Neutrophil (primary cell): ENCODE measurements at regions not wholly inside any gene's neighbourhood (a gene's known extent, or its start where the extent isn't known, plus 50 kb on each side); places are given as distances from the start of the nearest gene placed in this dataset.
"Not testable (repeated sequence)": the region's sequence is repeated elsewhere in the genome, so short reads cannot be mapped to it uniquely, and the experiment has no call there.

Experiments
- H3K27ac ChIP-seq: fragments of 200-600 bp; sonication (generic); 2 replicates; pipeline ENCODE4 v1.5.1; 2016; ENCODE audit warnings: mild to moderate bottlenecking, moderate library complexity
- H3K27me3 ChIP-seq: fragments of 200-600 bp; sonication (generic); 2 replicates; pipeline ENCODE4 v1.6.0; 2016; ENCODE audit warnings: mild to moderate bottlenecking
- H3K36me3 ChIP-seq: fragments of 200-600 bp; sonication (generic); 2 replicates; pipeline ENCODE4 v1.5.1; 2017
- H3K4me1 ChIP-seq, 2 experiments: fragments of 200-600 bp in 1 of 2; sonication (generic) in 1 of 2; 1 replicate in 1 of 2; 2 replicates in 1 of 2; pipeline versions ENCODE4 v1.5.1 to v1.6.1; 2013 to 2016; ENCODE audit warnings: low read depth in 1 of 2, low read length in 1 of 2, mild to moderate bottlenecking in 1 of 2, moderate library complexity in 1 of 2; ENCODE audit not compliant: control insufficient read depth in 1 of 2, insufficient read depth in 1 of 2
- H3K4me3 ChIP-seq, 2 experiments: fragments of 200-600 bp in 1 of 2; sonication (generic) in 1 of 2; 1 replicate in 1 of 2; 2 replicates in 1 of 2; pipeline ENCODE4 v1.5.1; 2013 to 2016; ENCODE audit warnings: low read depth in 1 of 2, low read length in 1 of 2, mild to moderate bottlenecking in 1 of 2, moderate library complexity in 1 of 2
- H3K9me3 ChIP-seq: fragments of 200-600 bp; sonication (generic); 2 replicates; pipeline ENCODE4 v1.5.1; 2016
- CTCF ChIP-seq: fragments of 200-600 bp; sonication (generic); IDR thresholded peaks from 2 replicates; pipeline ENCODE4 v1.5.1; 2016; ENCODE audit warnings: antibody characterized with exemption

DNA sequence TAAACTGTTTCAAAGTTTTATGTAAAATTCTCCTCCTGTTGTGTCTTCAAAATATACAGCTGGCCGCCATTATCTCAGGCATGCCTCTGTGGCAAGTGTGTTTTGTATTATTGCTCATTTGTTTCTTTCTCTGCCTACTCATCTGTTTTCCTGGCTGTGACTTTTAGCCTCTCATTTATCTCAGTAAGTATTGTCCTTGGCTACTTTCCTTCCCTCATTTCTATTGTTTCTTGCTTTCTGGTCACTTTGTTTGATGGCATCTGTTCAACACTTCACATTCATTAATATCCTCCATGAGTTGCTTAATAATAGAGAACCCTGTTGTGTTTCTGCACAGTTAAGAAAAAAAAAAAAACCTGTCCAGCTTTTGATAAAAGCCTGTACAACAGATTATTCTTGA is 869.4 kb downstream of the PCDH17 start:
- no peaks in the 10 kb centered on the region for H3K36me3 ChIP-seq
- no peak overlapping the region for H3K27ac ChIP-seq
- no peak overlapping the region for H3K4me3 ChIP-seq
- H3K4me1 ChIP-seq: no peaks in the 10 kb centered on the region
- no peaks in the 10 kb centered on the region for H3K27me3 ChIP-seq
- no peaks in the 10 kb centered on the region for H3K9me3 ChIP-seq
- no peak for TF ChIP-seq CTCF

GRCh38 chr13:58504202-58504700 is 872.7 kb downstream of the PCDH17 start:
- H3K27ac ChIP-seq, H3K9me3 ChIP-seq, H3K27me3 ChIP-seq, H3K36me3 ChIP-seq, H3K4me3 ChIP-seq, H3K4me1 ChIP-seq: not testable (repeated sequence)

DNA sequence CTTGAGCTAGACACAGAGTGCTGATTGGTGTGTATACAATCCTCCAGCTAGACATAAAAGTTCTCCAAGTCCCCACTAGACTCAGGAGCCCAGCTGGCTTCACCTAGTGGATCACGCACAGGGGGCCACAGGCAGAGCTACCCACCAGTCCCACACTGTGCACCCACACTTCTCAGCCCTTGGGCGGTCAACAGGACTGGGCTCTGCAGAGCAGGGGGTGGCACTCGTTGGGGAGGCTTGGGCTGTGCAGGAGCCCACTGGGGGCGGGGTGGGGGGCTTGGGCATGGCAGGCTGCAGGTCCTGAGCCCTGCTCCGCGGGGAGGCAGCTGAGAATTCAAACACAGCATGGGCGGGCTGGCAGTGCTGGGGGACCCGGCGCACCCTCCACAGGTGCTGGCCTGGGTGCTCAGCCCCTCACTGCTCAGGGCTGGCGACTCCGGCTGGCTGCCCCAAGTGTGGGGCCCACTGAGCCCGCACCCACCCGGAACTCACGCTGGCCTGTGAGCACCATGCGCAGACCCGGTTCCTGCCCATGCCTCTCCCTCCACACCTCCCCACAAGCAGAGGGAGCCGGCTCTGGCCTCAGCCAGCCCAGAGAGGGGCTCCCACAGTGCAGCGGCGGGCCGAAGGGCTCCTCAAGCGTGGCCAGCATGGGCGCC is 873.8 kb downstream of the PCDH17 start:
- not testable (repeated sequence) for H3K27ac ChIP-seq, H3K4me3 ChIP-seq, H3K4me1 ChIP-seq, H3K36me3 ChIP-seq, H3K9me3 ChIP-seq, H3K27me3 ChIP-seq

GRCh38 chr13:58528351-58528750 is 896.8 kb downstream of the PCDH17 start:
- no peak overlapping the region for H3K4me3 ChIP-seq
- no peaks in the 10 kb centered on the region for H3K9me3 ChIP-seq
- H3K27me3 ChIP-seq: no peaks in the 10 kb centered on the region
- no peak for TF ChIP-seq CTCF
- no peaks in the 10 kb centered on the region for H3K4me1 ChIP-seq
- H3K36me3 ChIP-seq: no peaks in the 10 kb centered on the region
- no peak overlapping the region for H3K27ac ChIP-seq

GRCh38 chr13:58531614-58532013 is 900.1 kb downstream of the PCDH17 start:
- Histone ChIP-seq H3K36me3 (no peaks in the 10 kb centered on the region), H3K27ac (no peak overlapping the region), H3K4me3 (no peak overlapping the region), H3K27me3 (no peaks in the 10 kb centered on the region), H3K4me1 (no peaks in the 10 kb centered on the region), H3K9me3 (no peaks in the 10 kb centered on the region)
- no peak for TF ChIP-seq CTCF

GRCh38 chr13:58542530-58542929 is 911.0 kb downstream of the PCDH17 start:
- TF ChIP-seq CTCF: no peak
- no peaks in the 10 kb centered on the region for H3K9me3 ChIP-seq
- H3K36me3 ChIP-seq: no peaks in the 10 kb centered on the region
- no peak overlapping the region for H3K27ac ChIP-seq
- no peaks in the 10 kb centered on the region for H3K27me3 ChIP-seq
- no peak overlapping the region for H3K4me3 ChIP-seq
- H3K4me1 ChIP-seq: no peaks in the 10 kb centered on the region
